ENCODE measurements at regions not wholly inside any gene's neighbourhood (a gene's known extent, or its start where the extent isn't known, plus 50 kb on each side); places are given as distances from the start of the nearest gene placed in this dataset.

DNA sequence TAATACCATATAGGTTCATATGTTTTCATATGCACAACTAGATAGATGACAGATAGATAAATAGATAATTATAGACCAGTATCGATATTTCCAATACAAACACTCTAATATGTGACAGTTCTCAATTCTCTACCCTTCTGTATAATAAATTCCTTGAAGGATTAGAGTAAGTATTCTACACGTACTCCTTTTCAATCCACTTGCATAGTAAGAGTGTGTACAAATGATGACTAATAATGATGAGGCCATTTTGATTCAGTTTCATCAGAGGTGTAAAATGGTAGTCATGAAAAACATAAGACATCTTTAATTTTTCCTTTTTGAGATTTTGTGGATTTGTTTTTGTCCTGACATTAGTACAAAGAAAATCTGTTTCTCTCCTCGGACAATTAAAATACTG lies 188.3 kb upstream of the WSB1 start:
- FAIRE-seq (no peak), ATAC-seq (no peak), DNase-seq (ENCODE audit: extremely low read depth in 1 of 4, low spot score in 3 of 4) (no peak)
- Histone ChIP-seq H2AFZ (ENCODE audit: low read depth, low read length) (no peak overlapping the region), H3K9me1 (ENCODE audit: control insufficient read depth, insufficient read depth, low read length) (no peaks in the 10 kb centered on the region), H3K79me2 (ENCODE audit: control insufficient read depth, insufficient read depth, low read length) (peaks cover 66% of the 10 kb centered on the region), H3K4me2 (ENCODE audit: insufficient read depth, low read length) (no peak overlapping the region; the same call in 1 of the 2 replicates), H3K36me3 (ENCODE audit: control insufficient read depth, insufficient read depth, low read length) (peaks cover 22% of the 10 kb centered on the region), H3K4me3 (no peak overlapping the region), H3K9me3 (replicated peaks; ENCODE audit: control insufficient read depth, insufficient read depth, low read depth, low read length) (peaks cover 5% of the 10 kb centered on the region), H3K9ac (ENCODE audit: insufficient read depth in 1 of 2, low read depth in 2 of 2, low read length in 2 of 2) (peak overlapping the region in 1 of 2 experiments; percentile 58; a peak in 2 of 4 replicates), H4K20me1 (replicated peaks; ENCODE audit: control insufficient read depth, insufficient read depth, low read length) (no peaks in the 10 kb centered on the region), H3K27me3 (ENCODE audit: control insufficient read depth in 2 of 2, insufficient read depth in 2 of 2, low read length in 2 of 2) (no peaks in the 10 kb centered on the region), H3K4me1 (replicated peaks in 1 of 2; ENCODE audit: control insufficient read depth in 2 of 2, insufficient read depth in 2 of 2, low read length in 2 of 2) (peaks cover 0 to 32% of the 10 kb centered on the region in 2 experiments; a peak in 4 of 5 replicates), H3K27ac (ENCODE audit: extremely low read depth, low read depth, low read length) (peak overlapping the region; percentile 83; the same call in 2 of the 3 replicates)
- WGBS (ENCODE audit: insufficient coverage, low coverage, missing lambda C conversion rate): 58% methylated on average over 3 of the region's 3 CpGs
- intact Hi-C loops (cut with micrococcal nuclease): no loop called here
- ChIA-PET POLR2A (interaction anchor here (2.7 kb wide), 1 partner anchor 16 kb away, joined by 31 read pairs; no protein-coding TSS in a partner anchor), CTCF (ENCODE audit: low intra/inter-chr PET ratio) (no interaction called here)
- in situ Hi-C loops (cut with MboI): no loop called here
- BruUV-seq (replicated peaks): no TSS peak
- TF ChIP-seq DACH1 (IDR thresholded peaks at IDR 0.05; ENCODE audit: partially characterized antibody) (peak; percentile 83), TBL1XR1 (IDR thresholded peaks at IDR 0.05; ENCODE audit: low read length in 2 of 2) (no peak), EP400 (IDR thresholded peaks at IDR 0.05) (no peak), RBM17 (IDR thresholded peaks at IDR 0.05; ENCODE audit: borderline replicate concordance, low read depth, low read length) (no peak), ESRRB (CRISPR knock-in tag; IDR thresholded peaks at IDR 0.05; ENCODE audit: borderline replicate concordance) (no peak), ZNF224 (CRISPR knock-in tag; IDR thresholded peaks at IDR 0.05) (no peak), PTTG1 (tag; IDR thresholded peaks at IDR 0.05; ENCODE audit: low read depth) (0 out of 2 replicates have a peak, but pooled peaks have one; percentile 27), JUN (IDR thresholded peaks at IDR 0.05; ENCODE audit: borderline replicate concordance, low read depth, low read length) (no peak), JUN (CRISPR knock-in tag; IDR thresholded peaks at IDR 0.05; ENCODE audit: borderline replicate concordance) (no peak)
- TF ChIP-seq, protein P1, sequence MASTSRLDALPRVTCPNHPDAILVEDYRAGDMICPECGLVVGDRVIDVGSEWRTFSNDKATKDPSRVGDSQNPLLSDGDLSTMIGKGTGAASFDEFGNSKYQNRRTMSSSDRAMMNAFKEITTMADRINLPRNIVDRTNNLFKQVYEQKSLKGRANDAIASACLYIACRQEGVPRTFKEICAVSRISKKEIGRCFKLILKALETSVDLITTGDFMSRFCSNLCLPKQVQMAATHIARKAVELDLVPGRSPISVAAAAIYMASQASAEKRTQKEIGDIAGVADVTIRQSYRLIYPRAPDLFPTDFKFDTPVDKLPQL (IDR thresholded peaks at IDR 0.05; ENCODE audit: extremely low read depth, insufficient read length): no peak
- TF ChIP-seq, protein P2, sequence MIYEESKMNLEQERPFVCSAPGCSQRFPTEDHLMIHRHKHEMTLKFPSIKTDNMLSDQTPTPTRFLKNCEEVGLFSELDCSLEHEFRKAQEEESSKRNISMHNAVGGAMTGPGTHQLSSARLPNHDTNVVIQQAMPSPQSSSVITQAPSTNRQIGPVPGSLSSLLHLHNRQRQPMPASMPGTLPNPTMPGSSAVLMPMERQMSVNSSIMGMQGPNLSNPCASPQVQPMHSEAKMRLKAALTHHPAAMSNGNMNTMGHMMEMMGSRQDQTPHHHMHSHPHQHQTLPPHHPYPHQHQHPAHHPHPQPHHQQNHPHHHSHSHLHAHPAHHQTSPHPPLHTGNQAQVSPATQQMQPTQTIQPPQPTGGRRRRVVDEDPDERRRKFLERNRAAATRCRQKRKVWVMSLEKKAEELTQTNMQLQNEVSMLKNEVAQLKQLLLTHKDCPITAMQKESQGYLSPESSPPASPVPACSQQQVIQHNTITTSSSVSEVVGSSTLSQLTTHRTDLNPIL (CRISPR knock-in tag; IDR thresholded peaks at IDR 0.05): no peak
- TF ChIP-seq, protein P3, sequence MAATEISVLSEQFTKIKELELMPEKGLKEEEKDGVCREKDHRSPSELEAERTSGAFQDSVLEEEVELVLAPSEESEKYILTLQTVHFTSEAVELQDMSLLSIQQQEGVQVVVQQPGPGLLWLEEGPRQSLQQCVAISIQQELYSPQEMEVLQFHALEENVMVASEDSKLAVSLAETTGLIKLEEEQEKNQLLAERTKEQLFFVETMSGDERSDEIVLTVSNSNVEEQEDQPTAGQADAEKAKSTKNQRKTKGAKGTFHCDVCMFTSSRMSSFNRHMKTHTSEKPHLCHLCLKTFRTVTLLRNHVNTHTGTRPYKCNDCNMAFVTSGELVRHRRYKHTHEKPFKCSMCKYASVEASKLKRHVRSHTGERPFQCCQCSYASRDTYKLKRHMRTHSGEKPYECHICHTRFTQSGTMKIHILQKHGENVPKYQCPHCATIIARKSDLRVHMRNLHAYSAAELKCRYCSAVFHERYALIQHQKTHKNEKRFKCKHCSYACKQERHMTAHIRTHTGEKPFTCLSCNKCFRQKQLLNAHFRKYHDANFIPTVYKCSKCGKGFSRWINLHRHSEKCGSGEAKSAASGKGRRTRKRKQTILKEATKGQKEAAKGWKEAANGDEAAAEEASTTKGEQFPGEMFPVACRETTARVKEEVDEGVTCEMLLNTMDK (IDR thresholded peaks at IDR 0.05; ENCODE audit: borderline replicate concordance, insufficient read depth, low read depth, low read length, poor library complexity, severe bottlenecking): no peak
- TF ChIP-seq, protein P4, sequence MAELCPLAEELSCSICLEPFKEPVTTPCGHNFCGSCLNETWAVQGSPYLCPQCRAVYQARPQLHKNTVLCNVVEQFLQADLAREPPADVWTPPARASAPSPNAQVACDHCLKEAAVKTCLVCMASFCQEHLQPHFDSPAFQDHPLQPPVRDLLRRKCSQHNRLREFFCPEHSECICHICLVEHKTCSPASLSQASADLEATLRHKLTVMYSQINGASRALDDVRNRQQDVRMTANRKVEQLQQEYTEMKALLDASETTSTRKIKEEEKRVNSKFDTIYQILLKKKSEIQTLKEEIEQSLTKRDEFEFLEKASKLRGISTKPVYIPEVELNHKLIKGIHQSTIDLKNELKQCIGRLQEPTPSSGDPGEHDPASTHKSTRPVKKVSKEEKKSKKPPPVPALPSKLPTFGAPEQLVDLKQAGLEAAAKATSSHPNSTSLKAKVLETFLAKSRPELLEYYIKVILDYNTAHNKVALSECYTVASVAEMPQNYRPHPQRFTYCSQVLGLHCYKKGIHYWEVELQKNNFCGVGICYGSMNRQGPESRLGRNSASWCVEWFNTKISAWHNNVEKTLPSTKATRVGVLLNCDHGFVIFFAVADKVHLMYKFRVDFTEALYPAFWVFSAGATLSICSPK (IDR thresholded peaks at IDR 0.05; ENCODE audit: borderline replicate concordance): no peak
- TF ChIP-seq, protein P5, sequence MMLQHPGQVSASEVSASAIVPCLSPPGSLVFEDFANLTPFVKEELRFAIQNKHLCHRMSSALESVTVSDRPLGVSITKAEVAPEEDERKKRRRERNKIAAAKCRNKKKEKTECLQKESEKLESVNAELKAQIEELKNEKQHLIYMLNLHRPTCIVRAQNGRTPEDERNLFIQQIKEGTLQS (IDR thresholded peaks at IDR 0.05): peak; percentile 81
- TF ChIP-seq, protein P5 (CRISPR knock-in tag; conservative IDR thresholded peaks at IDR 0.05): no peak

Measured in K562 (cell line).